Naive thymus-derived CD4-positive, alpha-beta T cell (primary cell): ENCODE measurements at regions not wholly inside any gene's neighbourhood (a gene's known extent, or its start where the extent isn't known, plus 50 kb on each side); places are given as distances from the start of the nearest gene placed in this dataset.

Experiments
- ATAC-seq: fragments of 150-1000 bp; cut with Tn5 transposase; 2 replicates; pipeline ENCODE4 v1.10.0; 2021; ENCODE audit warnings: mild to moderate bottlenecking, moderate library complexity
- CTCF ChIA-PET: fragments of 350-600 bp; sonication (Branson Sonifier 250); formaldehyde crosslinking; loops from one replicate; lab custom pipeline; 2021; ENCODE audit warnings: antibody characterized with exemption; lab: Charles Lee
- POLR2A ChIA-PET: fragments of 350-600 bp; sonication (Branson Sonifier 250); formaldehyde crosslinking; loops from one replicate; lab custom pipeline; 2021; ENCODE audit warnings: antibody characterized with exemption, inconsistent platforms; lab: Charles Lee
- DNase-seq, 9 donors: peaks; one replicate each; pipeline versions ENCODE4 v3.0.0 to v3.0.0-alpha.2; 2020 to 2022; ENCODE audit warnings: mixed read lengths in 1 of 9
- H3K27ac ChIP-seq: one replicate; pipeline ENCODE4 v1.7.0; 2013; ENCODE audit warnings: mild to moderate bottlenecking, low read depth, low read length, moderate library complexity
- H3K27me3 ChIP-seq, 2 donors: one replicate each; pipeline ENCODE4 v1.7.0; 2013; ENCODE audit warnings: low read length in 2 of 2, mild to moderate bottlenecking in 2 of 2, moderate library complexity in 2 of 2; ENCODE audit not compliant: control insufficient read depth in 2 of 2, insufficient read depth in 2 of 2
- H3K36me3 ChIP-seq, 3 experiments: 1 replicate in 2 of 3; 2 replicates in 1 of 3; pipeline ENCODE4 v1.7.0; 2013; ENCODE audit warnings: low read length in 3 of 3, mild to moderate bottlenecking in 3 of 3, moderate library complexity in 1 of 3; ENCODE audit not compliant: insufficient read depth in 3 of 3, control insufficient read depth in 2 of 3
- H3K4me1 ChIP-seq, 2 donors: one replicate each; pipeline ENCODE4 v1.7.0; 2013; ENCODE audit warnings: low read length in 2 of 2, mild to moderate bottlenecking in 2 of 2, moderate library complexity in 1 of 2; ENCODE audit not compliant: control insufficient read depth in 2 of 2, insufficient read depth in 2 of 2
- H3K4me3 ChIP-seq: 2 replicates; pipeline ENCODE4 v1.7.0; 2013; ENCODE audit warnings: mild to moderate bottlenecking, low read length
- H3K9me3 ChIP-seq, 3 experiments: 1 replicate in 2 of 3; 2 replicates in 1 of 3; pipeline ENCODE4 v1.7.0; 2013; ENCODE audit warnings: low read length in 3 of 3; ENCODE audit not compliant: control insufficient read depth in 2 of 3
- H3K27ac Mint-ChIP-seq, 9 donors: one replicate each; pipeline ENCODE4 v1.8.0; 2020 to 2022; ENCODE audit warnings: mixed read lengths in 9 of 9, mild to moderate bottlenecking in 8 of 9, moderate library complexity in 5 of 9, inconsistent platforms in 2 of 9
- H3K27me3 Mint-ChIP-seq, 5 donors: one replicate each; pipeline ENCODE4 v1.8.0; 2021 to 2022; ENCODE audit warnings: mixed read lengths in 5 of 5, mild to moderate bottlenecking in 1 of 5
- H3K36me3 Mint-ChIP-seq, 5 donors: one replicate each; pipeline ENCODE4 v1.8.0; 2020 to 2022; ENCODE audit warnings: mixed read lengths in 5 of 5, mild to moderate bottlenecking in 3 of 5, inconsistent platforms in 1 of 5
- H3K4me1 Mint-ChIP-seq, 7 donors: one replicate each; pipeline ENCODE4 v1.8.0; 2020 to 2022; ENCODE audit warnings: mixed read lengths in 7 of 7, mild to moderate bottlenecking in 3 of 7, inconsistent platforms in 1 of 7
- H3K4me3 Mint-ChIP-seq, 10 donors: one replicate each; pipeline ENCODE4 v1.8.0; 2020 to 2022; ENCODE audit warnings: mild to moderate bottlenecking in 10 of 10, mixed read lengths in 10 of 10, moderate library complexity in 6 of 10, inconsistent platforms in 2 of 10
- H3K9me3 Mint-ChIP-seq, 11 donors: one replicate each; pipeline ENCODE4 v1.8.0; 2020 to 2022; ENCODE audit warnings: mixed read lengths in 11 of 11, mild to moderate bottlenecking in 4 of 11, inconsistent platforms in 1 of 11, moderate library complexity in 1 of 11
- intact Hi-C, 2 donors: fragments of 100-400 bp; cut with micrococcal nuclease; formaldehyde crosslinking; loops; one replicate each; pipeline ENCODE4 v1.15.1; 2023

- intact Hi-C loops: no loop called here
- CTCF ChIA-PET: no interaction called here
- POLR2A ChIA-PET: no interaction called here
- Mint-ChIP-seq H3K27ac (no peak overlapping the region), H3K4me3 (no peak overlapping the region), H3K27me3 (no peaks in the 10 kb centered on the region), H3K36me3 (peaks cover 0 to 28% (median 0%) of the 10 kb centered on the region in 5 donors), H3K4me1 (peaks cover 0 to 3% (median 0%) of the 10 kb centered on the region in 7 donors), H3K9me3 (peaks cover 0 to 5% (median 0%) of the 10 kb centered on the region in 11 donors)
- Histone ChIP-seq H3K4me1 (no peaks in the 10 kb centered on the region), H3K9me3 (no peaks in the 10 kb centered on the region), H3K36me3 (no peaks in the 10 kb centered on the region), H3K27me3 (no peaks in the 10 kb centered on the region), H3K4me3 (no peak overlapping the region), H3K27ac (no peak overlapping the region)
- DNase-seq (no peak), ATAC-seq (no peak)
Measured at GRCh38 chr2:195390686-195391321, 266.2 kb upstream of the SLC39A10 start.

- peaks cover 0 to 20% (median 12%) of the 10 kb centered on the region in 7 donors for H3K4me1 Mint-ChIP-seq
Measured at GRCh38 chr2:195388028-195388427, 269.0 kb upstream of the SLC39A10 start.

GRCh38 chr2:195382186-195382585 lies 274.8 kb upstream of the SLC39A10 start:
- Mint-ChIP-seq H3K36me3 (peaks cover 0 to 39% (median 0%) of the 10 kb centered on the region in 5 donors), H3K4me1 (peaks cover 8 to 43% (median 24%) of the 10 kb centered on the region in 7 donors), H3K27ac (peak overlapping the region in 8 of 9 donors; percentile 7 to 90 (median 76)), H3K9me3 (peaks cover 0 to 19% (median 0%) of the 10 kb centered on the region in 11 donors), H3K4me3 (peak overlapping the region in 6 of 10 donors; percentile 2 to 66 (median 30)), H3K27me3 (no peaks in the 10 kb centered on the region)
- Histone ChIP-seq H3K4me1 (peaks cover 0 to 13% of the 10 kb centered on the region in 2 donors), H3K4me3 (no peak overlapping the region), H3K27ac (no peak overlapping the region), H3K36me3 (no peaks in the 10 kb centered on the region), H3K27me3 (no peaks in the 10 kb centered on the region), H3K9me3 (no peaks in the 10 kb centered on the region)
- intact Hi-C loops: loop anchor here in 1 of 2 donors (10.0 kb wide), 1 partner anchor 283 kb away; no protein-coding TSS in a partner anchor
- ChIA-PET CTCF (no interaction called here), POLR2A (no interaction called here)
- ATAC-seq (peak; percentile 90), DNase-seq (peak in 8 of 9 donors; percentile 27 to 64 (median 58))

More at GRCh38 chr2:195388028-195388427, 269.0 kb upstream of the SLC39A10 start:
- ChIA-PET CTCF (no interaction called here), POLR2A (no interaction called here)
- no peak overlapping the region for H3K4me3 ChIP-seq
- H3K27me3 ChIP-seq: no peaks in the 10 kb centered on the region
- H3K4me3 Mint-ChIP-seq: no peak overlapping the region
- no peaks in the 10 kb centered on the region for H3K4me1 ChIP-seq
- peaks cover 0 to 5% (median 0%) of the 10 kb centered on the region in 11 donors for H3K9me3 Mint-ChIP-seq
- H3K27me3 Mint-ChIP-seq: no peaks in the 10 kb centered on the region
- DNase-seq (no peak), ATAC-seq (no peak)
- H3K36me3 ChIP-seq: no peaks in the 10 kb centered on the region
- intact Hi-C loops: loop anchor here in 1 of 2 donors (5.0 to 10.0 kb wide), 2 partner anchors 84 to 277 kb away; no protein-coding TSS in a partner anchor
- no peak overlapping the region for H3K27ac ChIP-seq
- H3K36me3 Mint-ChIP-seq: peaks cover 0 to 34% (median 3%) of the 10 kb centered on the region in 5 donors
- no peaks in the 10 kb centered on the region for H3K9me3 ChIP-seq
- no peak overlapping the region for H3K27ac Mint-ChIP-seq

- Mint-ChIP-seq H3K4me3 (no peak overlapping the region), H3K27ac (no peak overlapping the region), H3K27me3 (no peaks in the 10 kb centered on the region), H3K4me1 (peaks cover 0 to 9% (median 3%) of the 10 kb centered on the region in 7 donors), H3K9me3 (peaks cover 0 to 9% (median 0%) of the 10 kb centered on the region in 11 donors), H3K36me3 (peaks cover 0 to 18% (median 0%) of the 10 kb centered on the region in 5 donors)
- Histone ChIP-seq H3K9me3 (no peaks in the 10 kb centered on the region), H3K4me3 (no peak overlapping the region), H3K27me3 (no peaks in the 10 kb centered on the region), H3K4me1 (no peaks in the 10 kb centered on the region), H3K27ac (no peak overlapping the region), H3K36me3 (no peaks in the 10 kb centered on the region)
- ChIA-PET POLR2A (no interaction called here), CTCF (no interaction called here)
- no peak for DNase-seq
- no peak for ATAC-seq
- intact Hi-C loops: no loop called here
Measured at GRCh38 chr2:195370167-195370943, 286.7 kb upstream of the SLC39A10 start.

- Histone ChIP-seq H3K4me3 (no peak overlapping the region), H3K9me3 (no peaks in the 10 kb centered on the region), H3K4me1 (no peaks in the 10 kb centered on the region), H3K27me3 (no peaks in the 10 kb centered on the region), H3K36me3 (no peaks in the 10 kb centered on the region), H3K27ac (no peak overlapping the region)
- ChIA-PET CTCF (interaction anchor here (0.6 kb wide), 1 partner anchor 907 kb away, joined by 3 read pairs; no protein-coding TSS in a partner anchor), POLR2A (no interaction called here)
- Mint-ChIP-seq H3K9me3 (peaks cover 0 to 19% (median 0%) of the 10 kb centered on the region in 11 donors), H3K27ac (no peak overlapping the region), H3K4me1 (peaks cover 0 to 15% (median 3%) of the 10 kb centered on the region in 7 donors), H3K27me3 (no peaks in the 10 kb centered on the region), H3K4me3 (no peak overlapping the region), H3K36me3 (peaks cover 0 to 28% (median 4%) of the 10 kb centered on the region in 5 donors)
- intact Hi-C loops: no loop called here
- no peak for ATAC-seq
- no peak for DNase-seq
Measured at GRCh38 chr2:195369218-195369587, 287.8 kb upstream of the SLC39A10 start.

GRCh38 chr2:195368249-195369217 lies 288.5 kb upstream of the SLC39A10 start:
- no peak overlapping the region for H3K27ac Mint-ChIP-seq
- peaks cover 0 to 15% (median 3%) of the 10 kb centered on the region in 7 donors for H3K4me1 Mint-ChIP-seq
- H3K27me3 Mint-ChIP-seq: no peaks in the 10 kb centered on the region
- no peak for ATAC-seq
- DNase-seq: no peak
- Histone ChIP-seq H3K4me1 (no peaks in the 10 kb centered on the region), H3K27ac (no peak overlapping the region), H3K36me3 (no peaks in the 10 kb centered on the region), H3K4me3 (no peak overlapping the region), H3K9me3 (no peaks in the 10 kb centered on the region), H3K27me3 (no peaks in the 10 kb centered on the region)
- H3K9me3 Mint-ChIP-seq: peaks cover 0 to 19% (median 0%) of the 10 kb centered on the region in 11 donors
- intact Hi-C loops: no loop called here
- peaks cover 0 to 28% (median 4%) of the 10 kb centered on the region in 5 donors for H3K36me3 Mint-ChIP-seq
- no peak overlapping the region for H3K4me3 Mint-ChIP-seq
- POLR2A ChIA-PET: no interaction called here
- CTCF ChIA-PET: interaction anchor here (0.6 kb wide), 1 partner anchor 907 kb away, joined by 3 read pairs; no protein-coding TSS in a partner anchor
